GM19455 (cell line): ENCODE measurements at regions not wholly inside any gene's neighbourhood (a gene's known extent, or its start where the extent isn't known, plus 50 kb on each side); places are given as distances from the start of the nearest gene placed in this dataset.

Experiments used
- ATAC-seq: cut with Tn5 transposase; IDR thresholded peaks from one replicate; pipeline ENCODE4 v1.9.1; 2021; ENCODE audit not compliant: unreplicated experiment

- ATAC-seq = no peak
Measured at GRCh38 chr11:19524171-19524671, 188.4 kb upstream of the NAV2 start.

- ATAC-seq = no peak
Measured at GRCh38 chr11:19520681-19521080, 192.0 kb upstream of the NAV2 start.

GRCh38 chr11:19519912-19520641 lies 192.6 kb upstream of the NAV2 start:
- no peak for ATAC-seq

GRCh38 chr11:19519353-19519752 lies 193.3 kb upstream of the NAV2 start:
- no peak for ATAC-seq

- no peak for ATAC-seq
Measured at GRCh38 chr11:19513253-19513652, 199.4 kb upstream of the NAV2 start.

- no peak for ATAC-seq
Measured at GRCh38 chr11:19512618-19513017, 200.0 kb upstream of the NAV2 start.

- ATAC-seq = no peak
Measured at GRCh38 chr11:19511413-19512183, 201.0 kb upstream of the NAV2 start.

- ATAC-seq = no peak
Measured at GRCh38 chr11:19511066-19511412, 201.6 kb upstream of the NAV2 start.

GRCh38 chr11:19510468-19510867 lies 202.2 kb upstream of the NAV2 start:
- no peak for ATAC-seq

- no peak for ATAC-seq
Measured at GRCh38 chr11:19509215-19509614, 203.4 kb upstream of the NAV2 start.

- ATAC-seq = no peak
Measured at GRCh38 chr11:19508165-19508564, 204.5 kb upstream of the NAV2 start.

GRCh38 chr11:19506816-19507486 lies 205.7 kb upstream of the NAV2 start:
- ATAC-seq = no peak

- no peak for ATAC-seq
Measured at GRCh38 chr11:19502691-19503253, 209.9 kb upstream of the NAV2 start.

- ATAC-seq = no peak
Measured at GRCh38 chr11:19501631-19502030, 211.0 kb upstream of the NAV2 start.

GRCh38 chr11:19499999-19500398 lies 212.6 kb upstream of the NAV2 start:
- ATAC-seq = no peak

- no peak for ATAC-seq
Measured at GRCh38 chr11:19499026-19499669, 213.5 kb upstream of the NAV2 start.

- no peak for ATAC-seq
Measured at GRCh38 chr11:19493446-19494213, 219.0 kb upstream of the NAV2 start.

GRCh38 chr11:19482319-19483100 lies 230.1 kb upstream of the NAV2 start:
- no peak for ATAC-seq

- no peak for ATAC-seq
Measured at GRCh38 chr11:19480540-19480939, 232.1 kb upstream of the NAV2 start.
